HepG2 (cell line): ENCODE measurements at regions not wholly inside any gene's neighbourhood (a gene's known extent, or its start where the extent isn't known, plus 50 kb on each side); places are given as distances from the start of the nearest gene placed in this dataset.

ENCODE experiments used
- ARHGAP35 ChIP-seq: sonication (generic); formaldehyde crosslinking; IDR thresholded peaks from 2 replicates; pipeline ENCODE4 v1.9.0; 2022; ENCODE audit warnings: mild to moderate bottlenecking, inconsistent platforms, moderate library complexity, missing genetic modification reagents, borderline replicate concordance
- BHLHE40 ChIP-seq: IDR thresholded peaks from 2 replicates; pipeline ENCODE4 v1.6.1; 2011; ENCODE audit warnings: low read length, improper control_type of control experiment
- CTCF ChIP-seq: sonication (generic); formaldehyde crosslinking; IDR thresholded peaks from 2 replicates; pipeline ENCODE4 v1.5.0; 2020; ENCODE audit warnings: mild to moderate bottlenecking, missing genetic modification reagents, moderate library complexity
- HDAC2 ChIP-seq: sonication (generic); formaldehyde crosslinking; IDR thresholded peaks from 2 replicates; pipeline ENCODE4 v1.4.0; 2020; ENCODE audit warnings: missing genetic modification reagents
- HDAC6 ChIP-seq: fragments of 200-600 bp; sonication (generic); IDR thresholded peaks from 2 replicates; pipeline ENCODE4 v1.7.0; 2017; ENCODE audit warnings: mild to moderate bottlenecking, antibody characterized with exemption, low read length, low read depth
- NFYB ChIP-seq: sonication (generic); formaldehyde crosslinking; IDR thresholded peaks from 2 replicates; pipeline ENCODE4 v1.4.0; 2020; ENCODE audit warnings: missing genetic modification reagents
- POLR2A ChIP-seq, 2 experiments: IDR thresholded peaks; 2 replicates each; pipeline ENCODE4 v1.6.1; 2011; ENCODE audit warnings: low read depth in 2 of 2, low read length in 2 of 2, mild to moderate bottlenecking in 1 of 2, moderate library complexity in 1 of 2; ENCODE audit not compliant: insufficient read depth in 1 of 2
- SIN3A ChIP-seq: IDR thresholded peaks from 2 replicates; pipeline ENCODE4 v1.6.1; 2011; ENCODE audit warnings: low read depth, mild to moderate bottlenecking, control low read depth, low read length, borderline replicate concordance
- ZNF138 ChIP-seq: sonication (generic); formaldehyde crosslinking; IDR thresholded peaks from 2 replicates; pipeline ENCODE4 v1.5.0; 2020; ENCODE audit warnings: mild to moderate bottlenecking, low read depth, missing genetic modification reagents
- TF ChIP-seq, protein P1 (sequence below): sonication (generic); formaldehyde crosslinking; IDR thresholded peaks from 2 replicates; pipeline ENCODE4 v1.4.0; 2020; ENCODE audit warnings: mild to moderate bottlenecking, missing genetic modification reagents
- TF ChIP-seq, protein P2 (sequence below), 2 experiments: IDR thresholded peaks; 2 replicates each; pipeline ENCODE4 v1.6.1; 2011 to 2012; ENCODE audit warnings: low read length in 2 of 2, borderline replicate concordance in 1 of 2, low read depth in 1 of 2, mild to moderate bottlenecking in 1 of 2, moderate library complexity in 1 of 2

GRCh38 chr21:28554660-28555475 lies 437.8 kb downstream of the LTN1 start:
- TF ChIP-seq CTCF = no peak
- no peak for TF ChIP-seq HDAC2 (CRISPR knock-in tag)
- TF ChIP-seq POLR2A (IDR thresholded peaks at IDR 0.05; ENCODE audit: insufficient read depth in 1 of 2, low read depth in 2 of 2, low read length in 2 of 2) = no peak
- no peak for TF ChIP-seq NFYB (CRISPR knock-in tag)
- no peak for TF ChIP-seq ARHGAP35 (CRISPR knock-in tag)
- TF ChIP-seq HDAC6 = no peak
- TF ChIP-seq, protein P1, sequence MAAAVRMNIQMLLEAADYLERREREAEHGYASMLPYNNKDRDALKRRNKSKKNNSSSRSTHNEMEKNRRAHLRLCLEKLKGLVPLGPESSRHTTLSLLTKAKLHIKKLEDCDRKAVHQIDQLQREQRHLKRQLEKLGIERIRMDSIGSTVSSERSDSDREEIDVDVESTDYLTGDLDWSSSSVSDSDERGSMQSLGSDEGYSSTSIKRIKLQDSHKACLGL = no peak
- no peak for TF ChIP-seq BHLHE40
- TF ChIP-seq SIN3A = no peak
- TF ChIP-seq ZNF138 (CRISPR knock-in tag) = no peak
- TF ChIP-seq, protein P2, sequence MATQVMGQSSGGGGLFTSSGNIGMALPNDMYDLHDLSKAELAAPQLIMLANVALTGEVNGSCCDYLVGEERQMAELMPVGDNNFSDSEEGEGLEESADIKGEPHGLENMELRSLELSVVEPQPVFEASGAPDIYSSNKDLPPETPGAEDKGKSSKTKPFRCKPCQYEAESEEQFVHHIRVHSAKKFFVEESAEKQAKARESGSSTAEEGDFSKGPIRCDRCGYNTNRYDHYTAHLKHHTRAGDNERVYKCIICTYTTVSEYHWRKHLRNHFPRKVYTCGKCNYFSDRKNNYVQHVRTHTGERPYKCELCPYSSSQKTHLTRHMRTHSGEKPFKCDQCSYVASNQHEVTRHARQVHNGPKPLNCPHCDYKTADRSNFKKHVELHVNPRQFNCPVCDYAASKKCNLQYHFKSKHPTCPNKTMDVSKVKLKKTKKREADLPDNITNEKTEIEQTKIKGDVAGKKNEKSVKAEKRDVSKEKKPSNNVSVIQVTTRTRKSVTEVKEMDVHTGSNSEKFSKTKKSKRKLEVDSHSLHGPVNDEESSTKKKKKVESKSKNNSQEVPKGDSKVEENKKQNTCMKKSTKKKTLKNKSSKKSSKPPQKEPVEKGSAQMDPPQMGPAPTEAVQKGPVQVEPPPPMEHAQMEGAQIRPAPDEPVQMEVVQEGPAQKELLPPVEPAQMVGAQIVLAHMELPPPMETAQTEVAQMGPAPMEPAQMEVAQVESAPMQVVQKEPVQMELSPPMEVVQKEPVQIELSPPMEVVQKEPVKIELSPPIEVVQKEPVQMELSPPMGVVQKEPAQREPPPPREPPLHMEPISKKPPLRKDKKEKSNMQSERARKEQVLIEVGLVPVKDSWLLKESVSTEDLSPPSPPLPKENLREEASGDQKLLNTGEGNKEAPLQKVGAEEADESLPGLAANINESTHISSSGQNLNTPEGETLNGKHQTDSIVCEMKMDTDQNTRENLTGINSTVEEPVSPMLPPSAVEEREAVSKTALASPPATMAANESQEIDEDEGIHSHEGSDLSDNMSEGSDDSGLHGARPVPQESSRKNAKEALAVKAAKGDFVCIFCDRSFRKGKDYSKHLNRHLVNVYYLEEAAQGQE (IDR thresholded peaks at IDR 0.05; ENCODE audit: borderline replicate concordance in 1 of 2, low read depth in 1 of 2, low read length in 2 of 2) = no peak
